KBM-7 (cell line): ENCODE measurements at regions not wholly inside any gene's neighbourhood (a gene's known extent, or its start where the extent isn't known, plus 50 kb on each side); places are given as distances from the start of the nearest gene placed in this dataset.
A peak's percentile ranks its signal among the peaks of the same experiment; 100 is the strongest.
"Not testable (repeated sequence)": the region's sequence is repeated elsewhere in the genome, so short reads cannot be mapped to it uniquely, and the experiment has no call there.

ENCODE experiments used
- DNase-seq: peaks from one replicate; pipeline ENCODE4 v3.0.0-alpha.2; 2015
- in situ Hi-C: fragments of 300-500 bp; cut with MboI; formaldehyde crosslinking; loops from 2 replicates; pipeline ENCODE4 v1.14.3; 2020; ENCODE audit warnings: low sequenced_read_pairs, low pct_unique_long_range_greater_than_20kb, mixed read lengths

GRCh38 chr3:81217101-81217500 is 544.3 kb downstream of the GBE1 start:
- DNase-seq, result no peak
- in situ Hi-C loops, result no loop called here

DNA sequence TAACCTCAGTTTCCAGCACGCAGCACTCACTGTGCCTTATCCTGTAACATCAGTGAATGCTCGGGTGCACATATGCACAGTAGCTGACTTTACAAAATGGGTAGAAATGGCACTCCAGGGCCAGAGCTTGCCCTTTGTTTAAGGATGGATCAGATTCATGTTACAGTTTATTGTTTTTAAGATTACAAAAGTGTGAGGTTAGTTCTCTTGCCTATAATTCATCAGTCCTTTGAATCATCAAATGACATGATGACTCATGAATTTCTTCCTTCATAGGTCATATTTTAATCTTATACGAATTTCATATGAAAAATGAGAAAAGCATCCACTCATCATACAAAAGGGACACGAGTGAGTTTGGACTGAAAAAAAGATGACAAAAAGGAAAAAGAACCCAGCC is 545.3 kb downstream of the GBE1 start:
- in situ Hi-C loops, result no loop called here
- DNase-seq, result no peak

GRCh38 chr3:81214631-81215030 is 546.8 kb downstream of the GBE1 start:
- DNase-seq, result no peak
- in situ Hi-C loops, result no loop called here

DNA sequence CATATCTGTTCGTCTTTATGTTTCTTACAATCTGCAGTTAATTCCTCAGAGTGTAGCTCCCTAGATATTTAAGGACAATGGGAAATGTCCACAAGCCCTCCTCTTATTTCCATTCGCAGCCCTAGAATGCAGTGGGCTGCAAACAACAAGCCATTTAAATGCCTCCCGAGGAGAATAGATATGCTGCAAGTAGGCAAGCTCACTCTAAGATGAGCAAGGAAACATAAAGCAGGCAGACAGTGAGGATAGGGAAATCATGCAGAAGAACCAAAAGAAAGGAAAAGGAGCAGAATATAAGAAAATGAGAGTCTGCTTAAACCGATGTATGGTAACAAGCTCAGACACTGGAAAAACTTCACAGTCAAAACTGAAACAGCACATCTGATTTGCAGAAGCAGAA is 561.9 kb downstream of the GBE1 start:
- no peak for DNase-seq
- in situ Hi-C loops, result no loop called here

GRCh38 chr3:81198756-81199155 is 562.7 kb downstream of the GBE1 start:
- DNase-seq, result no peak
- in situ Hi-C loops, result no loop called here

DNA sequence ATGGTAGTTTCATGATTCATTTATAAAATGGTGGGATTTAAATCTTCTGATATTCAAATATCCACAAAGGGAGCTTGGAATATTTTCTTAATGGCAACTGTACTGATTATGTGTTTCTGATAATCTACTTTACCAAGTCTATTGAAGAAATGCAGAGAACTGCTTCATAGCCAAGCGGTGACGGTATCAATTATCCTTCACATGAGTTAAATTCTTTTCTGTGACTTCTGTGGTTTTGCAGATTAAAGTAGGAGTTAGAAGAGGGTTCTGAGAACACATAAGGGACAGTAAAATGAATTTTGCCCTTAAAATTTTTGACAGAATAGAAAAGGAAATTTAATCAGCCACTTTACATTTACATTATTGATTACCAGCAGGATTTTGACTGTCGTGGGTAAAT is 563.2 kb downstream of the GBE1 start:
- in situ Hi-C loops, result no loop called here
- no peak for DNase-seq

DNA sequence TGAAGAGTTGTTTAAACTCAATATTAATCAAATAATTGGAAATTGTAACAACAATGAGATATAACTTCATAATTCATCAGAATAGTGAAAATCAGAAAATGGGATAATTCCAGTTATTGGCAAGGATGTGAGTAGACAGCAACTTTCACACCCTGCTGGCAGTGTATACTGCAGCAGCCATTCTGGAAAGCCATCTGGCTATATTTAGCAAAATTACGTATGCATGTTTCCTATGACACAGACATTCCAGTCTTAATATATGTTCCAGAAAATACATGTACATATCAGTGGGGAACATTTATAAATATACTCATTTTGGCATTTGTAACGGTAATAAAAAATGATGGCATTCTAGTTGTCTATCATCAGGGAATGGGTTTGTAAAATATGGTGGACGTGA is 564.1 kb downstream of the GBE1 start:
- no peak for DNase-seq
- in situ Hi-C loops, result no loop called here

DNA sequence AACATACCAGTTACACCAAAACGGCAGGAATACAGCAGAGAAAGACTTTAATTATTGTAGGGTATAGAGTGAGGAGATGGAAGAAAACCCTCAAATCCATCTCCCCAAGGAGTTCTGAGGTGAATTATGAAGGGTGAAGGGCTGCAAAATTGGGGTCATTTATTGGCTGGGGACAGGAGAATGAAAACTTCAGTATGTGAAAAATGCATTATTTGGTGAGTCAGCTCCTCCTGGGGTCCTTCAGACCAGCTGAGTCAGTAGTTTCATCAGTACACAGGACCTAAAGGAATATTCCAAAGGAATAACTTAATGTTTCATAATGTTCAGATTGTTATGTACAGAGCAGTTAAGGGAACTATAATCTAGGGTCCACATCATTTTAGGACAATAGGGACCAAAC is 566.0 kb downstream of the GBE1 start:
- in situ Hi-C loops, result no loop called here
- no peak for DNase-seq

GRCh38 chr3:81186412-81186811 is 575.0 kb downstream of the GBE1 start:
- in situ Hi-C loops, result no loop called here
- no peak for DNase-seq

GRCh38 chr3:81182086-81182875 is 579.2 kb downstream of the GBE1 start:
- in situ Hi-C loops, result not testable (repeated sequence)
- DNase-seq, result peak; percentile 65

- in situ Hi-C loops, result no loop called here
- peak; percentile 21 for DNase-seq
These were observed 587.9 kb downstream of the GBE1 start for GRCh38 chr3:81173514-81173913.

GRCh38 chr3:81170298-81170697 is 591.1 kb downstream of the GBE1 start:
- in situ Hi-C loops, result no loop called here
- no peak for DNase-seq

- in situ Hi-C loops, result no loop called here
- no peak for DNase-seq
These were observed 596.6 kb downstream of the GBE1 start for GRCh38 chr3:81164806-81165205.

DNA sequence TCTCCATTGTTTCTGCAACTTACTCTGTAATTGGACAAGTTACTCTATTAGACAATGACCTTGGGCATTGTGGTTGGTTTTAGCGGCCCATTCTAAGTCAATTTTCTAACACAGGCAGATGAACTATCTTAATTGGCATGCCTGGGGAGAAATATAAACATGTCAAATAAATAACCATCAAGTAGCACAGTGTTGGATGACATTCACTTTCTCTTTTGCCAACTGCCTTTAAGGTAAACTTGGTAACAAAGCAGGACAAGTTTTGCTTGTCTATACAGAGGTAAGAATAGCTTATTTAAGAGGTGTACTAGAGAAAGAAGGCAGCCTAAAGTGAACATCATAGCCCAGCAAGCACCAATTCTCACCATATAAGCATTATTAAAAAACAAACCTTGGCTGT is 599.6 kb downstream of the GBE1 start:
- in situ Hi-C loops, result no loop called here
- DNase-seq, result no peak

DNA sequence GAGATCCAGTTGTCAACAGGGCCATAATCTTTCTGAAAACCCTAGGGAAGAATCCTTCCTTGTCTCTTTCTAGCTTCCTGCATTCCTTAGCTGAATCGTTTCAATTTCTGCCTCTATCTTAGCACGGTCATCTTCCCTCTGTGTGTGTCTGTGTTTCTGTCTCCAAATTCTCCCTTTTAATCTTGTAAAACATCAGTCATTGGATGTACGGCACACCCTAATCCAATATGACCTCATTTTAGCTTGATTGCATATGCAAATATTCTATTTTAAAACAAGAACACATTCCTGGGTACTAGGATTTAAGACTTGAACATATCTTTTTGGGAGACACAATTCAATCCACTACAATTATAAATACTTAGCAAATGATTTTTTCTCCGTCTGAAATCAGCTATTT is 600.3 kb downstream of the GBE1 start:
- no peak for DNase-seq

DNA sequence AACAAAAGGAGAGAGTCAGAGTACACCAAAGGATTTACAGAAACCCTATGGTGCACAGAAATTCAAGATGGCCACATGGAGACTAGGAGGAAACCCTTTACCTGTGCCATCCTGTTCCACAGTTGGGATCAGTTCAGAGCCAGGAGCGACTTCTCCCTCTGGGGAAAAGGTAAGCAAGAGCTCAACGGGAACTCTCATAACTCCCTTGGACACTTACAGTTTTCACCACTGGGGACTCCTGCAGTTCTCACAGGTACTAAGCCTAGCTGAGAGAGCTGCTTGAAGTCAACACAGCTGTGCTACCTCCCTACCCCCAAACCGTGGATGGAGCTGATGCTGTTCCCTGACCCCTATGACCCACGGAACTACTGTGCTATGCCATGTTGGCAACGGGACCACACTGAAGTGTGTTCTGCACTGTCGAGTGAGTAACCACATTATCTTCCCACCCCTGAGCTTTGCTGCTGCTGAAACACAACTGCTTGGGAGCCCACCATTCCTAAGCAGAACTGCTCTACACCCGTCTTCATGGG is 606.8 kb downstream of the GBE1 start:
- DNase-seq, result no peak
- in situ Hi-C loops, result no loop called here

More for the DNA sequence above, 600.3 kb downstream of the GBE1 start:
- in situ Hi-C loops, result no loop called here

DNA sequence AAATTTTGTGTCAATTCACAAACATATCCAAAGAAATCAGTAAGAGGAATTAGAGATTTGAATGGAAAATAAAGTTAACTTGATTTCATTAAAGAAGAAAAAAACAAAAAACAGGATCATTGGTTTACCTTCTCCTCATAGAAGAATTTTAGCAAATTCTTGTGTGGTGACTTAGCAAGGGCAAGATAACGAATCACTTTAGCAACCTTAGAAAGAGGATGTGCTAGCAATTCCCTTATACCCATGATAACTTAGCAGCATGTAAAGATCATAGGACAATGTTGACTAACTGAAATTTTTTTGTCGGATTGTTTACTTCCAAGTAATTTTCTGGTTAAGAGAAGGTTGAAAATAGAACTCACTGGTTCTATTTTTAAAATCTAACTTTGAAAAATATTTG is 609.3 kb downstream of the GBE1 start:
- DNase-seq, result no peak
- in situ Hi-C loops, result no loop called here

DNA sequence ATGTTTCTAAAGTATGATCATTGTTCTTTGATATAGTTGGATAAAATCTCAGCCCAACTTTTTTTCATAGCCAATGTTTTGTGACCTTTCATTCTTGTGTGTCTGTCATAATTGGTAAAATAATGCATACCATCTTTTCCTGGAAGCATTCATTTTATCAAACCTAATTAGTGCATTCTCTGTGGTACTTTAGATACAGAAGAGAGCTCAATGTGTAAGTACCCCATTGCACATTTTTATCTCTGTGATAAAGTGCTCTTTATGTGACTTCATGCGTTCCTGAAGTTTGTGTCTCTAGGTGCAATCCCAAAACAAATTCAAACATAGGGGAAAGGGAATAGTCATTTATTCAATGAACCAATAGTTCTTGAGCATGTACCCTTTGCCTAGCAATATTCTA is 628.5 kb downstream of the GBE1 start:
- in situ Hi-C loops, result no loop called here
- DNase-seq, result no peak

GRCh38 chr3:81105789-81106488 is 655.5 kb downstream of the GBE1 start:
- no peak for DNase-seq
- in situ Hi-C loops, result no loop called here

GRCh38 chr3:81105206-81105605 is 656.2 kb downstream of the GBE1 start:
- DNase-seq, result no peak
- in situ Hi-C loops, result no loop called here

GRCh38 chr3:81097889-81098288 is 663.6 kb downstream of the GBE1 start:
- DNase-seq, result no peak
- in situ Hi-C loops, result no loop called here
